ENCODE measurements at regions not wholly inside any gene's neighbourhood (a gene's known extent, or its start where the extent isn't known, plus 50 kb on each side); places are given as distances from the start of the nearest gene placed in this dataset.

DNA sequence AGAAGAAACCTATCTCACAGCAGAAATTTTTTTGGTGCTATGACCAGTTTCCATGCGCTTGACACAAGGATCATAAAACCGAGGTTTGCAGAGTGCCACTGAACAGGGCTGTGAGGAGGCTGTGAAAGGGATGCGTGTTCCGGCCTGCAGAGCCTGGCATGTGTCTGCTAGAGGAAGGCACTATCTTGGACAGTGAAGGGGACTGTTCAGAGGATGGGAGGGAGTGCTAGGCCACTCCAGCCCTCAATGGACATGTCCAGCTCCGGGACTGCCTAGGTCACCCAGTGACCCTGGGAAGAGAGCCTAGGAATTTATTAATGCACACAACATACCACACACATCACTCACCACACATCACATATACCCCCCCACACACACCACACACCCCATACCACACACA lies 275.9 kb downstream of the GADD45G start:
- DNase-seq (ENCODE audit: low read depth in 4 of 6, low spot score in 6 of 6): no peak
- 87% methylated on average over 5 of the region's 5 CpGs for WGBS (ENCODE audit: insufficient coverage)
- H3K27me3 ChIP-seq (ENCODE audit: control insufficient read depth, insufficient read depth, low read length): no peaks in the 10 kb centered on the region
- no peaks in the 10 kb centered on the region for H3K36me3 ChIP-seq (ENCODE audit: control insufficient read depth, insufficient read depth, low read length)
- peaks cover 13% of the 10 kb centered on the region for H3K4me1 ChIP-seq (ENCODE audit: control insufficient read depth, insufficient read depth, low read length)
- H3K9me3 ChIP-seq (ENCODE audit: control insufficient read depth, insufficient read depth, low read length): no peaks in the 10 kb centered on the region
- H3K27ac ChIP-seq (ENCODE audit: low read depth, low read length): no peak overlapping the region
- no peak overlapping the region for H3K4me3 ChIP-seq (ENCODE audit: low read depth, low read length)

DNA sequence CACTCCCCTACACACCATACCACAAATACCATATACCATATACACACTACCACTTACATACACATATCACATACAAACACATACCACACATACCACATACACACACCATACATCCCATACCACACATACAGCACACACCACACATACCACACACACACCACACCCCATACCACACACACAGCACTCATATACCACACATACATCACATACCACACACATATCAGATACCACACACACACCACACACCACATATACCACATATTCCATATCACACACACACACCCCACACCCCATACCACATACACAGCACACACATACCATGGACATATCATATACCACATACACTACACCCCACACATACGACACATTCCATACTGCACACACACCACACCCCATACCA lies 276.6 kb downstream of the GADD45G start:
- H3K4me3 ChIP-seq (ENCODE audit: low read depth, low read length): no peak overlapping the region

DNA sequence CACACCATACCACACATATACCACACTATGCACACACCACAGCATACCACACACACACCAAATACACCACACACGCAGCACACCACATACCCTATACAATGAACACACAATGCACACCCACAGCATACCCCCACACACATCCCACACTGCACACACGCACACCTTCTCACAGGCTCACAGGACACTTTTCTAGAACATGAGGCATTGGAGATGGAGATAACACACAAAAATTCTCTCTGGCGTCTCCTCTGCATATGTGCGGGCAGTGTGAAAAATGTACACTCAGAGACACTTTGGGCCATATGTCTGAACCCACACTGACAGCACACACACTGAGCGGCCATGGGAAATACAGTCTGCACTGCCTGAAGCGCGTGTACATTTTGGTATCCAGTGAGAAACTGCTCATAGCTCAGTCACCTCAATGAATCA lies 278.1 kb downstream of the GADD45G start:
- H3K9me3 ChIP-seq (ENCODE audit: control insufficient read depth, insufficient read depth, low read length): no peaks in the 10 kb centered on the region
- DNase-seq (ENCODE audit: low read depth in 4 of 6, low spot score in 6 of 6): peak in 1 of 6 donors; percentile 38
- H3K4me3 ChIP-seq (ENCODE audit: low read depth, low read length): no peak overlapping the region
- 91% methylated on average over 4 of the region's 7 CpGs for WGBS (ENCODE audit: insufficient coverage)
- H3K27me3 ChIP-seq (ENCODE audit: control insufficient read depth, insufficient read depth, low read length): no peaks in the 10 kb centered on the region
- H3K27ac ChIP-seq (ENCODE audit: low read depth, low read length): no peak overlapping the region
- H3K36me3 ChIP-seq (ENCODE audit: control insufficient read depth, insufficient read depth, low read length): no peaks in the 10 kb centered on the region
- peaks cover 11% of the 10 kb centered on the region for H3K4me1 ChIP-seq (ENCODE audit: control insufficient read depth, insufficient read depth, low read length)

More for the DNA sequence above, 276.6 kb downstream of the GADD45G start:
- no peak for DNase-seq (ENCODE audit: low read depth in 4 of 6, low spot score in 6 of 6)
- H3K27ac ChIP-seq (ENCODE audit: low read depth, low read length): no peak overlapping the region
- H3K36me3 ChIP-seq (ENCODE audit: control insufficient read depth, insufficient read depth, low read length): no peaks in the 10 kb centered on the region
- no peaks in the 10 kb centered on the region for H3K9me3 ChIP-seq (ENCODE audit: control insufficient read depth, insufficient read depth, low read length)
- WGBS (ENCODE audit: insufficient coverage): 95% methylated on average over 1 of the region's 1 CpG
- H3K4me1 ChIP-seq (ENCODE audit: control insufficient read depth, insufficient read depth, low read length): peaks cover 11% of the 10 kb centered on the region
- H3K27me3 ChIP-seq (ENCODE audit: control insufficient read depth, insufficient read depth, low read length): no peaks in the 10 kb centered on the region

DNA sequence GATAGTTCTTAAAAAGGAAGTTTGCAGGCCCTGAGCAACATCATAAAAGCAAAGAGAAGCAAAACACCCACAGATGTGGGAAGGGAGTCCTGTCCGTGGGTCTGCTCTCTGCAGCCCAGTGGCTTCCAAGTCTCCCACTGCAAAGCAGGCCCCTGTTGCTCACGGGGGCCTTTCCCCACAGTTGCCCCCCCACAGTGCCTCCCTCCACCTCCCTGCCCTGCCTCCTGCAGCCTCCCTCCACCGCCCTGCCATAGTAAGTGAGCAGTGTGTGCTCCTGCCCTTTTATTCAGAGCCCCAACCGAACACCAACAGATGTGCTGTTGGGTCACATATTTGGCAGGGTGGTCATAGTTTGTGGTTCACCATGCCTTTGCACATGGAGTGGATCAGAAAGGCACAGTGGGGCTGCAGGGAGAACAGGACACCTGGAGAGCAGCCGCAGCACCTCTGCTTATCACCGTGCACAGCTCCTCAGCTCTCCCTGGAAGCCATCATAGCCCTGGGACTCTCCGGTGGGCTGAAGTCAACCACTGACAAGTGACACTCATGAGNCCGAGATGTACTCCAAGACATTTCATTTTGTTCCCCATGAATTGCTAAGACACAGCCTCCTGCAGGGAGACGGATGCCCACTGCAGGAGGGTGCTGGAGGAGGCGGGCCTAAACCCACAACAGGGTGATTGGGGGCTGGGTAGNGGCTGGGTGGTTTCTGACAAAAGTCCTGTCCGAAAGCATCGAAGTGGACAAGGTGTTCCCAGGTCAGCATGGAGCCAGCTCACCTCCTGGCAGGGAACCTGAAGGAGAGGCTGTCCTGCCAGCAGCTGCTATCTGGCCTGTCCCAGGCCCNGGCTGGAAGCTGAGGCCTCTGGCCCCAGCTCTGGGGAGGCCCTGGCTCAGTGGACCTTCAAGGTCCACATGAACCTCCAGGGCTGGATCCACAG lies 278.9 kb downstream of the GADD45G start:
- no peak for DNase-seq (ENCODE audit: low read depth in 4 of 6, low spot score in 6 of 6)
- 85% methylated on average over 9 of the region's 12 CpGs for WGBS (ENCODE audit: insufficient coverage)
- peaks cover 9% of the 10 kb centered on the region for H3K4me1 ChIP-seq (ENCODE audit: control insufficient read depth, insufficient read depth, low read length)
- no peaks in the 10 kb centered on the region for H3K9me3 ChIP-seq (ENCODE audit: control insufficient read depth, insufficient read depth, low read length)
- no peaks in the 10 kb centered on the region for H3K27me3 ChIP-seq (ENCODE audit: control insufficient read depth, insufficient read depth, low read length)
- no peak overlapping the region for H3K4me3 ChIP-seq (ENCODE audit: low read depth, low read length)
- H3K27ac ChIP-seq (ENCODE audit: low read depth, low read length): no peak overlapping the region
- no peaks in the 10 kb centered on the region for H3K36me3 ChIP-seq (ENCODE audit: control insufficient read depth, insufficient read depth, low read length)

DNA sequence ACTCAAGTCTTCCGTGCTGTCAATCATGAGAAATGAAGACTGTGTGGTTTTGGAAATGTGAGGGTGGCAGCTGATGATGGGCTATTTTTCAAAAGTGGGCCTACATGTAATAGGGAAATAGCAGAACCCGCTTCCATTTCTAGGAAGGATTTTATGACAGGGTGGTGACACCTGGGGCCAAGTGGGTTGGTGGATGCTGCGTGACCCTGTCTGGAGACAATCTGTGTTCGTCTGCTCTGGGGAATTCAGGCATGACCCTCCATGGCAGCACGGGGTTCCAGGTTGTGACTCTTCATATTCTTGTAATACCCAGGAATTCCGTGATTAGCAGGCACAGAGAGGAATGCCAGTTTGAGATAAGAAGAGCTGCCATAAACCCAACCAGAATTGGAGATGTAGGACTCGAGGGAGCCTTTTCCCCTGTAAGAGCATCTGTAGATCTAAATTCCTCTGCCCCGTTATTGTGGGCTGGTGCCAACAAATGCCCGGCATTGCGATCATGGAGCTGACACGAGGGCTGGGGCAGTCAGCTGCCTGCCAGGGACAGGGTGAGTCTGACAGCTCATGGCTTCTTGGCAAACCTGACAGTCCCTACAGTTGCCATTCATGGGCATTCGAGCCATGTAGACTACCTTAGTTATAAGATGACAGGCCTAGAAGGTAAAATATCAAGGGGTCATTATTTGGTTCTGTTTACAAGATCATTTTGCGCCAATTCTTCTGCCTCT lies 279.7 kb downstream of the GADD45G start:
- no peak overlapping the region for H3K27ac ChIP-seq (ENCODE audit: low read depth, low read length)
- no peak overlapping the region for H3K4me3 ChIP-seq (ENCODE audit: low read depth, low read length)

DNA sequence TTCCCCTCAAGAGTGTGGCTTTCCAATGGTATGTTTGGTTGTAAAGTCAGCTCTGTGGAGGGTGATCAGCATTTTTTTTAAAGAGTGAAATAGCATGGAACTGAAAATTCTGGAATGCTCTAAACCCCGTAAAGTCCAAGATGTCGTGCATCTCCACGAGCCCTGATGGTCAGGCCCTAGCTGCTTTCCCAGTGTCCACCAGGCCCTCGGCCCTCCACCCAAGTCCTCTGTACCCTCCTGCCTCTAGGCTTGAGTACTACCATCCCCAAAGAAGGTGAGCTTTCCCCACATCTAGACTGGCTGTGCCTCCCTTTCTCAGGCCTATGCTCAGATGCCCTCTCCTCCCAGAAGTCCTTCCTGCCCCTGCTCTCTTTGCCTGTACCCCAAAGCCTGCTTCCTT lies 280.3 kb downstream of the GADD45G start:
- no peaks in the 10 kb centered on the region for H3K27me3 ChIP-seq (ENCODE audit: control insufficient read depth, insufficient read depth, low read length)
- no peak for DNase-seq (ENCODE audit: low read depth in 4 of 6, low spot score in 6 of 6)
- no peaks in the 10 kb centered on the region for H3K9me3 ChIP-seq (ENCODE audit: control insufficient read depth, insufficient read depth, low read length)
- H3K4me1 ChIP-seq (ENCODE audit: control insufficient read depth, insufficient read depth, low read length): no peaks in the 10 kb centered on the region
- no peak overlapping the region for H3K4me3 ChIP-seq (ENCODE audit: low read depth, low read length)
- H3K27ac ChIP-seq (ENCODE audit: low read depth, low read length): no peak overlapping the region
- H3K36me3 ChIP-seq (ENCODE audit: control insufficient read depth, insufficient read depth, low read length): no peaks in the 10 kb centered on the region
- WGBS (ENCODE audit: insufficient coverage): 100% methylated on average over 2 of the region's 4 CpGs

More for the DNA sequence above, 279.7 kb downstream of the GADD45G start:
- DNase-seq (ENCODE audit: low read depth in 4 of 6, low spot score in 6 of 6): peak in 1 of 6 donors; percentile 39
- H3K27me3 ChIP-seq (ENCODE audit: control insufficient read depth, insufficient read depth, low read length): no peaks in the 10 kb centered on the region
- H3K36me3 ChIP-seq (ENCODE audit: control insufficient read depth, insufficient read depth, low read length): no peaks in the 10 kb centered on the region
- no peaks in the 10 kb centered on the region for H3K9me3 ChIP-seq (ENCODE audit: control insufficient read depth, insufficient read depth, low read length)
- 84% methylated on average over 10 of the region's 13 CpGs for WGBS (ENCODE audit: insufficient coverage)
- H3K4me1 ChIP-seq (ENCODE audit: control insufficient read depth, insufficient read depth, low read length): peaks cover 3% of the 10 kb centered on the region

DNA sequence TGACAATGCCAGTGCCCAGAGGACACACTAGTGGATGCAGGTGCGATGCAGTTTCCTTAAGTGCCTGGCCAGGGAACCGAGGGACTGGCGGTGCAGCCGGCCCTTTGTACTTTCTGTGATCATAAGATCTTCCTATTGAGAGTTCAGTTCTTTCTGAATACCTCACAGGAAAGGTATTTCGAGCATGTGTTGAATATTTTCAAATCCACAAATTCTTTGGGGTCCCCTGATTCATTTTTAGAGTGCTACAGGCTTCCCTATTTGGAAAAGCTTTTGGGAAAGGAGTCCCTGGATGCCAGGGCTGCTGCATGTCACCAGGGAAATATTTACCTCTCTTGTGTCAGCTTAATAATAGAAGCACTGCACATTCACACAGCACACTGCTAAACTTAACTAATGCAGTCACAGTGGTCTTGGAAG lies 281.5 kb downstream of the GADD45G start:
- H3K4me3 ChIP-seq (ENCODE audit: low read depth, low read length): no peak overlapping the region
- WGBS (ENCODE audit: insufficient coverage): 95% methylated on average over 2 of the region's 5 CpGs
- no peaks in the 10 kb centered on the region for H3K36me3 ChIP-seq (ENCODE audit: control insufficient read depth, insufficient read depth, low read length)
- peaks cover 9% of the 10 kb centered on the region for H3K4me1 ChIP-seq (ENCODE audit: control insufficient read depth, insufficient read depth, low read length)
- H3K27me3 ChIP-seq (ENCODE audit: control insufficient read depth, insufficient read depth, low read length): no peaks in the 10 kb centered on the region
- no peak overlapping the region for H3K27ac ChIP-seq (ENCODE audit: low read depth, low read length)
- no peaks in the 10 kb centered on the region for H3K9me3 ChIP-seq (ENCODE audit: control insufficient read depth, insufficient read depth, low read length)
- DNase-seq (ENCODE audit: low read depth in 4 of 6, low spot score in 6 of 6): no peak

DNA sequence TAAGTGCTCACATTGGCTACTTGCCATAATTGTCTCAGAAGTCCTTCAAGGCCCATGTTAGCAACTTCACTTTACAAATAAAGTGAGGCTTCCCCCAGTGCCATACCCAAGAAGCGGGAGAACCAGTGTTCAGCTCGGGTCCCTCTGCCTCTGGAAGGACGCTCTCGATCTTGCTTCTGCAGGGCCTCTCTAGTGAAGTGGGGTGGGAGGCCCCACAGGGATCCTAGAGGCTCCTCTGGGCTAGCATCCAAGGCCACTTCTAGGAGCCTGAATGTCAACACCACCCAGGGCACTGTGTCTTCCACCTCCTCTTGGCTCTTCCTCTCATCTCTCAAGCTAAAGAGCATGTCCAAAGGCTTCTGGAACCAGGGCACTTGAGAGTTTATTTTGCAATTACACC lies 282.5 kb downstream of the GADD45G start:
- H3K4me3 ChIP-seq (ENCODE audit: low read depth, low read length): no peak overlapping the region
- no peak for DNase-seq (ENCODE audit: low read depth in 4 of 6, low spot score in 6 of 6)
- no peaks in the 10 kb centered on the region for H3K27me3 ChIP-seq (ENCODE audit: control insufficient read depth, insufficient read depth, low read length)
- H3K9me3 ChIP-seq (ENCODE audit: control insufficient read depth, insufficient read depth, low read length): no peaks in the 10 kb centered on the region
- no peak overlapping the region for H3K27ac ChIP-seq (ENCODE audit: low read depth, low read length)
- WGBS (ENCODE audit: insufficient coverage): 96% methylated on average over 3 of the region's 4 CpGs
- peaks cover 18% of the 10 kb centered on the region for H3K4me1 ChIP-seq (ENCODE audit: control insufficient read depth, insufficient read depth, low read length)
- no peaks in the 10 kb centered on the region for H3K36me3 ChIP-seq (ENCODE audit: control insufficient read depth, insufficient read depth, low read length)

DNA sequence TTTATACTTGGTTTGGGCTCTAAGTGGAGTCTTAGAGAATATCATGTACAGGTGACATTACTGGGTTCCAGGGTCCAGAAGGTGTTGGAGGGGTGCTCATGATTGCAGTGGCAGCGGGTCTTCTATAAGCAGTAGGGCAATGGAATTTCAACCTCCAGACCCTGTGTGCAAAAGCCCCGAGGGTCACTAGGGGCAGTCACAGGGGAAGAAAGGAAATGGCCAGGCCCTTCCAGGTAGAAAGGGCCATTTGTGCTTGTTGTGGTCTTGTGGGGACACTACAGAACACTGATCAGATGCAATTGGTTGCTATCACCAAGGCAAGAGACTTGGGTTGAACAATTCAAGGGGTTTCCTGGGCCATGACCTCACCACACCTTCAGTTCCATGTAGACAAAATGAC lies 283.4 kb downstream of the GADD45G start:
- DNase-seq (ENCODE audit: low read depth in 4 of 6, low spot score in 6 of 6): no peak
- Histone ChIP-seq H3K27me3 (ENCODE audit: control insufficient read depth, insufficient read depth, low read length) (no peaks in the 10 kb centered on the region), H3K4me1 (ENCODE audit: control insufficient read depth, insufficient read depth, low read length) (peaks cover 18% of the 10 kb centered on the region), H3K9me3 (ENCODE audit: control insufficient read depth, insufficient read depth, low read length) (no peaks in the 10 kb centered on the region), H3K36me3 (ENCODE audit: control insufficient read depth, insufficient read depth, low read length) (no peaks in the 10 kb centered on the region), H3K4me3 (ENCODE audit: low read depth, low read length) (no peak overlapping the region), H3K27ac (ENCODE audit: low read depth, low read length) (no peak overlapping the region)
- WGBS (ENCODE audit: insufficient coverage): 93% methylated on average over 2 of the region's 2 CpGs
